Body of pancreas (tissue), 4 donors: ENCODE measurements at regions not wholly inside any gene's neighbourhood (a gene's known extent, or its start where the extent isn't known, plus 50 kb on each side); places are given as distances from the start of the nearest gene placed in this dataset.
"Not testable (repeated sequence)": the region's sequence is repeated elsewhere in the genome, so short reads cannot be mapped to it uniquely, and the experiment has no call there.

Experiments used
- ATAC-seq: fragments of 150-250 bp; one replicate; pipeline ENCODE4 v1.9.1; 2016
- DNase-seq, 4 donors: peaks; one replicate each; pipeline ENCODE4 v3.0.0-alpha.2; 2019
- H3K27ac ChIP-seq, 4 donors: fragments of 200-600 bp; sonication (generic); 1 replicate in 3 of 4; 2 replicates in 1 of 4; pipeline versions ENCODE4 v1.5.1 to v1.6.1; 2016 to 2019; ENCODE audit warnings: mild to moderate bottlenecking in 1 of 4, mixed read lengths in 1 of 4, moderate library complexity in 1 of 4
- H3K27me3 ChIP-seq, 2 donors: fragments of 200-600 bp; sonication (generic); one replicate each; pipeline ENCODE4 v1.6.0; 2016; ENCODE audit warnings: mild to moderate bottlenecking in 1 of 2
- H3K36me3 ChIP-seq, 2 donors: fragments of 200-600 bp; sonication (generic); replicated peaks in 1 of 2; 2 replicates each; pipeline ENCODE4 v1.5.1; 2016; ENCODE audit warnings: low read depth in 2 of 2; ENCODE audit not compliant: insufficient read depth in 1 of 2
- H3K4me1 ChIP-seq: fragments of 200-600 bp; sonication (generic); one replicate; pipeline ENCODE4 v1.6.0; 2016
- H3K4me3 ChIP-seq, 2 donors: fragments of 200-600 bp; sonication (generic); 1 replicate in 1 of 2; 2 replicates in 1 of 2; pipeline ENCODE4 v1.5.1; 2016 to 2019
- H3K9me3 ChIP-seq, 3 donors: fragments of 200-600 bp; sonication (generic); 1 replicate in 2 of 3; 2 replicates in 1 of 3; pipeline ENCODE4 v1.5.1; 2016
- POLR2A ChIP-seq, 3 donors: fragments of 450-650 bp; IDR thresholded peaks; one replicate each; pipeline ENCODE4 v1.6.1; 2016; ENCODE audit warnings: antibody characterized with exemption in 3 of 3, mild to moderate bottlenecking in 2 of 3
- WGBS, 2 donors: methylation state at CpG; one replicate each; pipeline ENCODE4 v1.1.5; 2017; 5-methylcytosine and 5-hydroxymethylcytosine counted together
- intact Hi-C: fragments of 100-400 bp; cut with DNase I; formaldehyde crosslinking; loops from one replicate; pipeline ENCODE4 v1.15.1; 2023
- TF ChIP-seq, protein P1 (sequence below), 7 experiments: fragments of 450-650 bp in 4 of 7; fragments of 200-600 bp in 3 of 7; sonication (generic) in 3 of 7; IDR thresholded peaks; one replicate each; pipeline ENCODE4 v1.5.1; 2016 to 2019; ENCODE audit warnings: antibody characterized with exemption in 7 of 7

GRCh38 chr10:78605800-78606350 lies 462.9 kb upstream of the ZMIZ1 start:
- ATAC-seq, result no peak
- H3K4me3 ChIP-seq, result no peak overlapping the region
- no peak for TF ChIP-seq POLR2A (IDR thresholded peaks at IDR 0.05)
- TF ChIP-seq, protein P1, sequence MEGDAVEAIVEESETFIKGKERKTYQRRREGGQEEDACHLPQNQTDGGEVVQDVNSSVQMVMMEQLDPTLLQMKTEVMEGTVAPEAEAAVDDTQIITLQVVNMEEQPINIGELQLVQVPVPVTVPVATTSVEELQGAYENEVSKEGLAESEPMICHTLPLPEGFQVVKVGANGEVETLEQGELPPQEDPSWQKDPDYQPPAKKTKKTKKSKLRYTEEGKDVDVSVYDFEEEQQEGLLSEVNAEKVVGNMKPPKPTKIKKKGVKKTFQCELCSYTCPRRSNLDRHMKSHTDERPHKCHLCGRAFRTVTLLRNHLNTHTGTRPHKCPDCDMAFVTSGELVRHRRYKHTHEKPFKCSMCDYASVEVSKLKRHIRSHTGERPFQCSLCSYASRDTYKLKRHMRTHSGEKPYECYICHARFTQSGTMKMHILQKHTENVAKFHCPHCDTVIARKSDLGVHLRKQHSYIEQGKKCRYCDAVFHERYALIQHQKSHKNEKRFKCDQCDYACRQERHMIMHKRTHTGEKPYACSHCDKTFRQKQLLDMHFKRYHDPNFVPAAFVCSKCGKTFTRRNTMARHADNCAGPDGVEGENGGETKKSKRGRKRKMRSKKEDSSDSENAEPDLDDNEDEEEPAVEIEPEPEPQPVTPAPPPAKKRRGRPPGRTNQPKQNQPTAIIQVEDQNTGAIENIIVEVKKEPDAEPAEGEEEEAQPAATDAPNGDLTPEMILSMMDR (IDR thresholded peaks at IDR 0.05), result peak in 3 of 7 experiments; percentile 10 to 14 (median 11)
- 49 to 57% methylated on average over 3 to 4 of the region's 4 CpGs for WGBS, 2 donors
- no peaks in the 10 kb centered on the region for H3K36me3 ChIP-seq
- H3K27me3 ChIP-seq, result no peaks in the 10 kb centered on the region
- intact Hi-C loops, result no loop called here
- H3K27ac ChIP-seq, result no peak overlapping the region
- H3K4me1 ChIP-seq, result no peaks in the 10 kb centered on the region
- no peaks in the 10 kb centered on the region for H3K9me3 ChIP-seq
- no peak for DNase-seq

- ATAC-seq, DNase-seq: not testable (repeated sequence)
- WGBS, 2 donors, result 91 to 97% methylated on average over 2 of the region's 2 CpGs
Observed at GRCh38 chr10:78606766-78607165, 462.0 kb upstream of the ZMIZ1 start.

DNA sequence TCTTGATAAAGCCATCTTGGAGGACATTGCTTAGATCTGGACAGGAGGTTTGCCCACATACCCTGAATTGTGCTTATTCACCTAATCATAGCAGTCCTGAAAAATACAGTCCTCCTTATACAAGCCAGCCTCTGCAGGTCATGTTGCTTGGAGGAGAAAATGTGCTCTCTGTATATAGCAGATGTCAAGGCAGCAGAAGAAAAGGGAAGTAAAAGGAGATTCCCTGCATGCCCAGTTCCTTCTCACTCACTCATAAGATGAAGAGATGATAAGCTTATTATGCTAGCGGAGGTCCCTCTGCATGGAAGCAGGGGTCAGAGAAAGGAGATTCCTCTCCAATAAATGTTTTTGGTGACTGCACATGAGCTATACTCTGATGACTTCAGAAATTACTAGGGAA lies 458.8 kb upstream of the ZMIZ1 start:
- no peaks in the 10 kb centered on the region for H3K4me1 ChIP-seq
- ATAC-seq (no peak), DNase-seq (no peak)
- no peaks in the 10 kb centered on the region for H3K9me3 ChIP-seq
- no peak overlapping the region for H3K27ac ChIP-seq
- H3K4me3 ChIP-seq, result no peak overlapping the region
- intact Hi-C loops, result no loop called here
- no peaks in the 10 kb centered on the region for H3K36me3 ChIP-seq
- no peaks in the 10 kb centered on the region for H3K27me3 ChIP-seq
- TF ChIP-seq POLR2A (IDR thresholded peaks at IDR 0.05), result no peak
- TF ChIP-seq, protein P1 (IDR thresholded peaks at IDR 0.05), result no peak
- WGBS, 2 donors, result 85 to 88% methylated on average over 1 of the region's 1 CpG

More at GRCh38 chr10:78606766-78607165, 462.0 kb upstream of the ZMIZ1 start:
- H3K4me1 ChIP-seq, H3K27ac ChIP-seq, H3K36me3 ChIP-seq, intact Hi-C loops, H3K4me3 ChIP-seq, H3K9me3 ChIP-seq, H3K27me3 ChIP-seq: not testable (repeated sequence)

DNA sequence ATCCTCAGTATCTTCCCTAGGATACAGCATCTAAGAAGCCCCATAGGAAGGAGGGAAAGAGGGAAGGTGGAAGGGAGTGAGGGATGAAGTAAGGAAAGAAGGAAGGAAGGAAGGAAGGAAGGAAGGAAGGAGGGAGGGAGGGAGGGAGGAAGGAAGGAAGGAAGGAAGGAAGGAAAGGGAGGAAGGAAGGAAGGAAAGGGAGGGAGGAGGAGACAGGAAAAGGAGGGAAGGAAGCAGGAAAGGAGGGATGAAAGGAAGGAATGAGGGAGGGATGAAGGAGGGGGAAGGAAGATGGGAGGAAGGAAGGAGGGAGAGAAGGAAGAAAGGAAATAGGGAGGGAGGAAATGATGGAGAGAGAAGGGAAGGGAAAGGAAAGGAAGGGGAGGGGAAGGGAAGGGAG lies 455.6 kb upstream of the ZMIZ1 start:
- H3K9me3 ChIP-seq, result no peaks in the 10 kb centered on the region
- TF ChIP-seq POLR2A (IDR thresholded peaks at IDR 0.05), result no peak
- TF ChIP-seq, protein P1 (IDR thresholded peaks at IDR 0.05), result no peak
- H3K36me3 ChIP-seq, result no peaks in the 10 kb centered on the region
- no peaks in the 10 kb centered on the region for H3K27me3 ChIP-seq
- H3K27ac ChIP-seq, result no peak overlapping the region
- DNase-seq, result no peak
- H3K4me3 ChIP-seq, result no peak overlapping the region
- no peak for ATAC-seq
- intact Hi-C loops, result no loop called here
- H3K4me1 ChIP-seq, result no peaks in the 10 kb centered on the region

GRCh38 chr10:78614267-78614666 lies 454.5 kb upstream of the ZMIZ1 start:
- TF ChIP-seq, protein P1 (IDR thresholded peaks at IDR 0.05), result no peak
- TF ChIP-seq POLR2A (IDR thresholded peaks at IDR 0.05), result no peak
- Histone ChIP-seq H3K4me1 (no peaks in the 10 kb centered on the region), H3K4me3 (no peak overlapping the region), H3K27me3 (no peaks in the 10 kb centered on the region), H3K27ac (no peak overlapping the region), H3K9me3 (no peaks in the 10 kb centered on the region), H3K36me3 (no peaks in the 10 kb centered on the region)
- 81 to 88% methylated on average over 4 of the region's 4 CpGs for WGBS, 2 donors
- ATAC-seq (no peak), DNase-seq (no peak)
- intact Hi-C loops, result no loop called here
